ENCODE measurements at regions not wholly inside any gene's neighbourhood (a gene's known extent, or its start where the extent isn't known, plus 50 kb on each side); places are given as distances from the start of the nearest gene placed in this dataset.

GRCh38 chr2:203596183-203596582 lies 61.1 kb upstream of the RAPH1 start:
- Histone ChIP-seq H3K36me3 (ENCODE audit: control insufficient read depth in 2 of 2, insufficient read depth in 2 of 2, low read length in 1 of 2) (no peaks in the 10 kb centered on the region), H3K79me2 (ENCODE audit: control insufficient read depth, insufficient read depth, low read length) (no peaks in the 10 kb centered on the region), H3K27ac (ENCODE audit: control insufficient read depth, insufficient read depth) (no peak overlapping the region), H3K27me3 (replicated peaks in 1 of 2; ENCODE audit: control insufficient read depth in 2 of 2, insufficient read depth in 2 of 2, low read length in 1 of 2) (peaks cover 1 to 8% of the 10 kb centered on the region in 2 experiments; a peak in 2 of 4 replicates), H3K9ac (ENCODE audit: control insufficient read depth, insufficient read depth, low read length) (no peak overlapping the region), H2AFZ (ENCODE audit: control insufficient read depth, low read depth, low read length) (no peak overlapping the region), H4K20me1 (ENCODE audit: control insufficient read depth, insufficient read depth) (no peaks in the 10 kb centered on the region; the same call in 1 of the 2 replicates), H3K9me3 (replicated peaks; ENCODE audit: control insufficient read depth, insufficient read depth, low read length) (peaks cover 2% of the 10 kb centered on the region; the same call in 1 of the 3 replicates), H3K4me1 (ENCODE audit: control insufficient read depth, insufficient read depth, low read length) (peaks cover 19% of the 10 kb centered on the region), H3K4me2 (ENCODE audit: control insufficient read depth, insufficient read depth) (no peak overlapping the region), H3K4me3 (no peak overlapping the region)
- FAIRE-seq (no peak), DNase-seq (ENCODE audit: low read depth, low spot score) (no peak), ATAC-seq (no peak)
- intact Hi-C loops (cut with micrococcal nuclease; ENCODE audit: unreplicated experiment) = no loop called here
- ChIA-PET RAD21 (ENCODE audit: unreplicated experiment) (no interaction called here), SMC1A (ENCODE audit: uncharacterized antibody, unreplicated experiment) (interaction anchor here (1.4 kb wide), 1 partner anchor 11 kb away, joined by 4 read pairs; no protein-coding TSS in a partner anchor), POLR2A (no interaction called here), CTCF (interaction anchor here (0.7 kb wide), 1 partner anchor 229 kb away, joined by 3 read pairs; no protein-coding TSS in a partner anchor)
- 11% methylated on average over 5 of the region's 5 CpGs for whole genome bisulfite sequencing (ENCODE audit: insufficient coverage, insufficient replicate concordance, low lambda C conversion rate, missing lambda C conversion rate)
- no TSS peak for BruUV-seq (replicated peaks)
- no peak for TF ChIP-seq ESRRA (IDR thresholded peaks at IDR 0.05; ENCODE audit: low read length)
- TF ChIP-seq GABPA (IDR thresholded peaks at IDR 0.05; ENCODE audit: low read depth) = no peak
- in situ Hi-C loops (cut with MboI) = no loop called here

GRCh38 chr2:203599509-203599908 lies 64.4 kb upstream of the RAPH1 start:
- BruUV-seq (replicated peaks) = no TSS peak

More at GRCh38 chr2:203599509-203599908, 64.4 kb upstream of the RAPH1 start:
- intact Hi-C loops (cut with micrococcal nuclease; ENCODE audit: unreplicated experiment) = no loop called here
- Histone ChIP-seq H3K27ac (ENCODE audit: control insufficient read depth, insufficient read depth) (no peak overlapping the region), H3K4me1 (ENCODE audit: control insufficient read depth, insufficient read depth, low read length) (peaks cover 19% of the 10 kb centered on the region), H3K36me3 (ENCODE audit: control insufficient read depth in 2 of 2, insufficient read depth in 2 of 2, low read length in 1 of 2) (no peaks in the 10 kb centered on the region), H3K9ac (ENCODE audit: control insufficient read depth, insufficient read depth, low read length) (no peak overlapping the region), H3K9me3 (replicated peaks; ENCODE audit: control insufficient read depth, insufficient read depth, low read length) (peaks cover 2% of the 10 kb centered on the region; the same call in 1 of the 3 replicates), H3K4me2 (ENCODE audit: control insufficient read depth, insufficient read depth) (0 out of 2 replicates have a peak overlapping the region, but pooled peaks have one; percentile 20), H2AFZ (ENCODE audit: control insufficient read depth, low read depth, low read length) (no peak overlapping the region), H4K20me1 (ENCODE audit: control insufficient read depth, insufficient read depth) (no peaks in the 10 kb centered on the region; the same call in 1 of the 2 replicates), H3K4me3 (no peak overlapping the region), H3K79me2 (ENCODE audit: control insufficient read depth, insufficient read depth, low read length) (no peaks in the 10 kb centered on the region), H3K27me3 (replicated peaks in 1 of 2; ENCODE audit: control insufficient read depth in 2 of 2, insufficient read depth in 2 of 2, low read length in 1 of 2) (peaks cover 3 to 11% of the 10 kb centered on the region in 2 experiments; a peak in 3 of 4 replicates)
- ChIA-PET CTCF (interaction anchor here (0.6 kb wide), 1 partner anchor 195 kb away, joined by 3 read pairs; no protein-coding TSS in a partner anchor), SMC1A (ENCODE audit: uncharacterized antibody, unreplicated experiment) (interaction anchor here (0.7 to 1.5 kb wide), 5 partner anchors 10 to 1812 kb away, joined by 3 to 5 read pairs (median 4); no protein-coding TSS in a partner anchor), RAD21 (ENCODE audit: unreplicated experiment) (no interaction called here), POLR2A (interaction anchor here (0.5 kb wide), 1 partner anchor 73 kb away, joined by 7 read pairs; no protein-coding TSS in a partner anchor)
- in situ Hi-C loops (cut with MboI) = no loop called here
- TF ChIP-seq BCLAF1 (IDR thresholded peaks at IDR 0.05) (no peak), RUNX3 (IDR thresholded peaks at IDR 0.05; ENCODE audit: low read length) (peak; percentile 85), JUNB (IDR thresholded peaks at IDR 0.05) (peak; percentile 24; the same call in 1 of the 2 replicates)
- 2% methylated on average over 4 of the region's 4 CpGs for WGBS (ENCODE audit: insufficient coverage, insufficient replicate concordance, low lambda C conversion rate, missing lambda C conversion rate)
- ATAC-seq = no peak; the same call in 2 of the 3 replicates
- FAIRE-seq = no peak
- DNase-seq (ENCODE audit: low read depth, low spot score) = peak; percentile 36

Data from GM12878 (cell line).